ENCODE measurements at regions not wholly inside any gene's neighbourhood (a gene's known extent, or its start where the extent isn't known, plus 50 kb on each side); places are given as distances from the start of the nearest gene placed in this dataset.

DNA sequence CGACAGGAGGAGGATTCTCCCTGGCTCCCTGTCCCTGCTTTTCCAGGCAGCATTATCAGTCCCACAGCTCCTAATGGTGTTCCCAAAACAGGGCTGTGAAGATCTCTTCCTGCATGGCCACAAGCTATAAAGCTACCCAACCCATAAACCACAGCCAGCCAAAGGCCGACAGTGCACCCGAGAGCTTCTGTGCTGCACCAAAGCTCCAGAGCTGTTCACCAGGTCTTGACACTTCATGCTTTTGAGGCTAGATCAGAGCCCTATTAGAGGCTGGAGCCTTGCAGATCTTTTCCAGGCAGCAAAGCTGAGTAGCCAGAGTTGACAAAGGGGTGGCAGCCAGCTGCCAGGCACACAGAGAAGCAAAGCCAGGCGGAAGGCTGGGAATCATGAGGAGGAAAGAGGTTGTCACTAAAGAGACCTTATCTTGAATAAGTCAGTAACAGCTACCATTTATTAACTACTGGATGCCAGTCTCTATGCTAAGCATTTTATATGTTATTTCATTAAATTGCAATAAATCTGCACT, 180.4 kb downstream of the KATNAL1 start:
- DNase-seq = no peak

DNA sequence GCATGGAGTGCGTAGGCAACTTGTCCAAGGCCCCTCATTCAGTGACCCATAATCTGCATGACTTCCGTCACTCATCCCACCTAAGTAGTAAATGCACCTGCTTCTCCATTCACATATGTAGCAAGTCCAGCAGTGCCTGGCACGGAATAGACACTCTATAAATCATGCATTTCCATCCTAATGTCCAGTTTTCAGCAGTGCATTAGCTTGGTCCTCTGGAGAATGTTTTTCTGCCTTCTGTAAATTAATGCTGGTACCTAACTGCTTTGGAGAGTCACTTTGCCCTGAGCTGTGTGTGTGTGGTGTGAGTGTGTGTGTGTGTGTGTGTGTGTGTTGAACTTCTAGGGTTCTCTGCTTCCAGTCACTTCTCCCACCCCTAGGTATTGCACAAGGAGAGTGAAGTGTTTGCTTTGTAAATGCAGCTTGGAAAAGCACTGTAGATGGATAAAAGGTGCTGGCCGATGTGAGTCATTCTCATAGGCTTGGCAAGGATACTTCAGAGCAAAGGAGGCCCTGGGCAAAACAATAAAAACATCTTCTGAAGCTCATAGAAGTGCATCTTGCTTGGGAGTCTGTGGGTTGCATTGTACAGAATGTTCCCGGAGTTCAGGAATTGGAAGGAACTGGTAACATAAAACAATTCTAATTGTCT, 181.8 kb downstream of the KATNAL1 start:
- no peak for DNase-seq

DNA sequence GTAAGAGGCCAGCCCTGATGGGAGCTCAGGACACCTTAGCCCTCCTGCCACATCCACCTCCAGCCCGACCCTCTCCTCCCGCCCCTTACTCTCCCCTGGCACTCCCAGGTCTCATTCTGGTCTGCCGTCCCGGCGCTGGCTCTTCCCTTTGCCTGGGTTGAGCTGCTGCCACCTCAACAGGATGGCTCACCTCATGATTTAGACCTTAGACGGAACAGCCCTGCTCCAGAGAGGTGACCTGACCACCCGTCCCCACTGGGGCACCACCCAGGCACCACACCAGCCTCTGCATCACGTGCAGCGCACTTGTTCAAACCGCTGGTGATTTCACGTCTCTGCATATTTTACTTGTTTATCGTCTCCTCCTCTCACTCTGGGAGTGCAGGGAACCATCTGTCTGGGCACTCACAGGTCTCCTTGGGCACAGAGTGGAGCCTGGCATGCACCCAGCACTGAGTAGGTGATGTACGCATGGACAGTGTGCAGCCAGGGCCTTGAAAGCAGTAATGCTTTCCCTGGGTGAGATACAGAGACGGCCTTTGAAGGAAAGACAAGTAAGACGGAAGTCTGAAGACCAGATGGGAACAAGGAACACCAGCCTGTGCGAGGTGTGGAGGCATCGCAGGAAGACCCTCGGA, 183.1 kb downstream of the KATNAL1 start:
- DNase-seq = no peak

DNA sequence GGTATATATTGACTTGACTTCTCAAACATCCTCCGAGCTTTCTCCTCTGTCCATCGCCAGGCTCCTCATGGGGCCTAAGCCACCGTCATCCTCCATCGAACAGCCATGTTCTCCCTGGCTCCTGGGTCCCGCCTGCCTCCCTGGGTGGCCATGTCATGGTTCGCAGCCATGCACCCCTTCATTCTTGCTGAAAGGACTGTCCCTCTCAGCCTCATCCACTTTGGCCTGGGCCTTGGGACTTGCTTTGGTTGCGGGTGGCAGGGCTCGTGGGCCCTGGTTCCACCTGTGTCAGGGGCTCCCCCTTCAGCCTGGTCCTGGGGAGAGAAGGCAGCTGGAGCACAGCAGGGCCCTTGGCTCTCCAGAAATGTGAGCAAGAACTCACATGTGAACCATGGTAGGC, 183.8 kb downstream of the KATNAL1 start:
- no peak for DNase-seq

DNA sequence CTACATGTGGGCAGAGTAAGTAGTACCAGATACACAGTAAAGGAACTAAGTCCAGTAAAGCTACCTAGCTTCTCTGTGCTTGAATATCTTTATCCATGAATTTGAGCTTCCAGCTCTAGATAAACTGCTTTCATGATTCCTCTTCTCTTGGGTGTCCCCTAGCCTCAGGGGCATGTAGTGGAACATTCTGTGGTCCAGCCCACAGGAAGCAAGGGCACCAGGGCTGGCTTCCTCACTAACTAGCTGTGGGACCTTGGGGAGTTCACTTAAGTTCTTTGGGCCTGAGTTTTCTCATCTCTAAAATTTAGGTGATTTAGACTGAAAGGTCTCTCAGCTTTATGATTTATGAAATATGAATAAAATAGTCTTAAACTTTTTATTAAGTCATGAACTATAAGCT, 185.7 kb downstream of the KATNAL1 start:
- DNase-seq = no peak

DNA sequence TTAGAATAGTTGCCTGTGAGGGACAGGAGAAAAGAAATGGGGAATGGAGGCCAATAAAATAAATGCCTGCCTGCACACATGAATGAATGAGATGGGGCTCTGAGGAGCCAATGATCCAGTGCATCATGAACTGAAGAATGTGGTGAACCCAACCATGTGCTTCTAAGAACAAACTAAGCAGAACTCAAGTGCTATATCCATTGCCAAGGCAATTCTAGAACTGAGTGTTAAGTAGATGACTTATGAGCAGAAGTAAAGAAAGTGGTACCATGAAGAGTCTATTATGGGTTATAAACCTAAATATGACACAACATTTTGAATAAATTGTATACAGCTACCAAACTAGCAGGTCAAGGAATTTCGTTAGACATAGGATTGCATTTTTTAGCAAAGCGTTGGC, 186.1 kb downstream of the KATNAL1 start:
- no peak for DNase-seq

DNA sequence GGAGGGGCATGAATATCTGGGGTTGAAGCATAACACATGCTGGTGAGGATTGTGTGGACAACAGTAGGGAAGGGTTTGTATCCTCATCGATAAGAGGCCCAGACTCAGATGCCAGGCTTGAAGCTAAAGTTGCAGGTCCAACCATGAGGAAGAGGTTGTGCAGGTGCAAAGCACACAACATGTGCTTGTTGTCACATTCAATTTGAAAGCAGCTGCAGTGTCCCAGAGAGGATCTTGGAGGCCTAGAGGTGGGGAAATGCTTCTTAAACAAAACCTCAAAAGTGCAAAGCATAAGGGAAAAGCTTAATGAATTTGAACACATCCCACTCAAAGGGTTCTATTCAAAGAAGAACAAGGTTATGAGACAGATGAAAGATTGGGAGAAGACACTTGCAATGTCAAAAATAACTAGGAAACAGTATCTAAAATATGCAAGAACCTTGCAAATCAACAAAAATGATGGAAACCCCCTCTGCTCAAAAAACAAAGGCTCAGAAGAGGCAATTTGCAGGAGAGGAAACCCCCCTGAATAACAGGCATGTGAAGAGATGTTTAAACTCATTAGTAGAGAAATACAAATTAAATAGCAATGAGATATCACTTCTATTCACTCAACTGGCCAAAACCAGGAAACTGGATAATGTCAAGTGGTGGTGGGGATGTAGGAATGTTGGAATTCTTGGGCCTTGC, 187.1 kb downstream of the KATNAL1 start:
- DNase-seq = no peak

DNA sequence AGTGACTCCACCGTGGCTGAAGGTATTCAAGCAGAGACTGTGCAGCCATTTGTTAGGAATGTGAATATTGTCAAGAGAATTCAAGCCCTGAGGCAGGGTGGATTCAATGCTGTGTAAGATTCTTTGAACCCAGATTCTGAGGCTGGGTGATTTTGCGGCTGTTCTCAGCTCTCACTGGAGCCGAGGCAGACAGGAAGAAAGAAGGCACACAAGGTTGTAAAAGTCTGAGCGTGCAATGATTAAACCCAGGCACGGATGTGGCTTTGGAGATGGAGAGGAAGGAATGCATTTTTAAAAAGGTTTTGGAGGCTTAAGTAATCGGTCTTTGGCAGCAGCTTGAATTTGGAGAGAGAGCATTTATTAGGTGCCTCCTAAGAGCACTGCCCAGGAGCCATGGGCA, 187.9 kb downstream of the KATNAL1 start:
- DNase-seq = no peak

DNA sequence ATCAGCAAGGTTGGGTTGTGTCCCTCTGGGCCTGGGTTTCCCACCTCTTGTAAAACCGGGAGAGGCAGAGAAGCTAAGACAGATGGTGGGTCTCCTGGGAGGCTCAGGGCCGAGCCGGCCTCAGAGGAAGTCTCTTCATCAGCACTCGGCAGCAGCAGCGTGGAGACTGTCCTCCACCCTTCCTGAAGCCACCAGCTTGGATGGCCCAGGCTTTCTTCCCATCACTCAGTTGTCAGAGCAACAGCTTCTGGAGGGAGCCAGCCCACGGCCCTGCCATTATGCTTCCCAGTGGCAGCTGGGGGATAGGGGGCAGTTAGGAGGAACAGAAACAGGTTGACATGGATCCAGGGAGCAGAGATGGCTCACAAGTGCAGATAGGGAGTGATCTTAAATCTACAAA, 191.0 kb downstream of the KATNAL1 start:
- no peak for DNase-seq

DNA sequence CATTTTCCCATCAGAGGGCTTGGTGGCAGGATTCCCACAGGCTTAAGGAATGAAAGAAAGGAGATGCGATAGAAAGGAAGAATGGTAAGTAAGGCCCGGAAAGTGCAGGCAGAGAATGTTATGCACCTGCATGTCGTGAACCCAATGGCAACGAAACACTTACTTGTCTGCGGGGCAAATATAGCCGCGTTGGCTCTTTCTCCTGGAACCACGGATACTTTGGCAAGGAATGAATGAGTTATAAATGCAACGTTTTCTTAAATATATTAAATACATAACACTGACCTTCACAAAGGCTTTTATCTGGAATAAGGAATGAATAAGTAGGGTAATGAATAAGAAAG, 192.1 kb downstream of the KATNAL1 start:
- no peak for DNase-seq

DNA sequence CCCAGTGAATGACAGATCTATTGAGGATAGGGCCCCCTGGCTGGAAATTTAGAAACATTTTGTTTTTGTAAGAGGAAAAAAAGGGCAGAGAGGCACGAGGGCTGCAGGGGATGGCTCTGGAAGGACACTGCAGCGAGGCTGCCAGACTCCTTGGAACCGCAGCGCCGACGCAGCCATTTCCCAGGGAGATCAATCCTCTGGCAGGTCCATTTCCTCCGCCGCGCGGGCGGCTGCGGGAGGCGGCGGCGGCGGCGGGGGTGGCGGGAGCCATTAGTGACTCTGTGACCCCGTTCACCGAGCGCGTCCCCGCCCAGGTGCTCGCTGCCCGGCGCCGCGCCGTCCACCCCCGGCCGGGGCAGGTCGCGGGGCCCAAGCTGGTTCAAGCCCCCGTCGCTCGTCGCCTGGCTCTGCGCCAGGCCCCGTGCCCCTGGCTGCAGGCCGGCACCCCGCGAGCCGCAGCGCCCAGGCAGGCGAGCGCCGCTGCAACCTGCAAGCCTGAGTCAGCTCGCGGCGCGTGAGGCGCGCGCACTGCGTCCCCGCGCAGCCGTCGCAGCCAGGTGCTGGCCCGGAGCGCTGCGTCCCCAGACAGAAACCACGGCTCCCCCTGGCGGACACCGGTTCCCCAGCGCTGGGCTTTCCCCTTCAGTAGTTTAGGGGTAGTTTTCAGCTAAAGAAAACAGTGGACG, 192.6 kb downstream of the KATNAL1 start:
- peak; percentile 84 to 94 (median 91) for DNase-seq

DNA sequence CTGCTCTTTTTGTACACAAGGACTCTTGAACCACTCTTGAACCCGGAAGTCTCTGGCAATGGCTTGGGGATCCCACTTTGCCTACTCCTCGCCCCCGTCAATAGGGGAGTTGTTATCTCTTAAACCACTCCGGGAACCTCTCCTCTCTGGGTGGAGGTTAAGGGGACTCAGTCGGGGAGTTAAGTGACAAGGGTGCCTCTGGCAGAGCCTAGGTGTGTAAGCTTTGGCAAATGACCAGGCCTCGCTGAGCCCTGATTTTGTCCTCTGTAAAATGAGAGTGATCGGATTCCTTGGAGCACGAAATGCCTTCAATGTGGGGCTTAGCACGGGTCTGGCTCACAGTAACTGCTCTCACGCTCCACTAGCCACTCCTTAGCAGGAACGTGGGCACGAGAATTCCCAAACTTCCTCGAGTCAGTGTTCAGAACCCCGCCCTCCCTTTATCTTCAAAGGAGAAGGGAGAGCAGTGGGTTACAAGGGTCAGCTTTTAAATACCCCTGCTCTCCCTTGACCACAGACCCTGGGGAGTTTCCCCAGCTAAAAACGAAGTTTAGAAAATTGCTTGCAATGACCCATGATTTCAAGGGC, 193.3 kb downstream of the KATNAL1 start:
- DNase-seq = no peak

DNA sequence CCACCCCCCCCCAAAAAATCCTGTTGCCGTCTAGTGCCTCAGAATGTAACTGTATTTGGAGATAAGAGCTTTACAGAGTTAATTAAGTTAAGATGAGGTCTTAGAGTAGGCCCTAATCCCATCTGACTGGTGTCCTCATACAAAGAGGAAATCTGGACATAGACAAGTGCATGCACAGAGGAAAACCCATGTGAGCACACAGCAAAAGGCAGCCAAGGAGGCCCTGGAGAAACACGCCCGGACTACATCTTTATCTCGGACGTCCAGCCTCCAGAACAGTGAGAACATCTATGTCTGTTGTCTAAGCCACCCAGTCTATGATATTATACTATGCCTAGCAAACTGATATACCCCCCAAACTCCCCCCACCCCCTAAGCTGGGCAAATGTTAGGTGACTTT, 193.8 kb downstream of the KATNAL1 start:
- DNase-seq = no peak

DNA sequence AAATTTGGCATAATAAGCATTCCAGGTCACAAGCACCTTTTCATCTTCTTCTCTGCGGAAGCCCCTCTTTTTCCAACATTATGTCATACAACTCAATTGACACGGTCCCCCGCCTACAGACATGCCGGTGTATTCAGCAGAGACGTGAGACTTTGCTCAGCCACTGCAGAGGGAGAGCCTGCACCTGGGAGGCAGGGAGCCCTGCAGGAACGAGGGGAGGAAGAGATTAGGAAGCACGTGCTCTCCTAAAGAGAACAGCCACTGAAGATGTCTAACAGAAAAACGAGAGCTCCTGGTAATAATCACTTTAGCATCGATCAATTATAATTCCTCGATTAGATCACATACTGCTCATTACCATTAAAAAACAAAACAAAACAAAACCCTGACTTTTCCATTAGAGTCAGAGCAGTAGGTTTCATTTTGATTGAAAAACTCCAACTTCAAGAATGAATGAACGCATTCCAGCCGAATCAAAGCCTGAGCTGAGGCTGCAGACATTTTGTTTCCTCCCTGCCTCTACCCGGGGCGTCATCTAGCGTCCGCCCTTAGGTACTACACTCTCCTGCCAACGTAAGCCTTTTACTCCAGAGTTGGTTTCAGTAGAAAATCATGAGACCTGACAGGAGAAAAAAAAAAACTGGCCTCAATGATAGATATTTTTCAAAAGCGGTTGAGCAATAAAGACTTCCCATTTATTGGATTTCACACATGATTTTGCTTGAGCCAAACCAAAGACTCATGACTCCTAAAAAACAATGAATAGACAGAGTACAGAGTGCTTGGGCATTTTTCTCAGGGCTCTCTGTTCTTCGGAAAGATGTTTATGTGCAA, 194.5 kb downstream of the KATNAL1 start:
- peak; percentile 42 to 63 (median 58) for DNase-seq

DNA sequence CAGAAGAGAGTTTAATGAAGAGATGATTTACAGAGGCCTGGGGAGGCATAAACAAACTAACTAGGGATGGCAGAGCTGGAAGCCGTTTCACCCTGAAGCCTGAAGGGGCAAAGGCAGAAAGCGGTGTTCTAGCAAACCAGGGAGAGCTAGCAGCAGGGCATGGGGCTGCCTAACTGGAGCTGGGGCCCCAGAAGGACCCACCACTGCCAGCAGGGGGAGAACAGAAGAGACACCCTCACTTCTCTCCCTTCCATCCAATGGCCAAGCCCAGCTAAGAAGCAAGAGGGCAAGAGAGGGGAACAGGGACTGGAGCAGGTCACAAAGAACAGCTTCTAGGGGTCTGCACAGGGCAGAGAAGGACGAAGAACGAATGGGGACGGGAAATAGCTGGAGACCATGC, 195.5 kb downstream of the KATNAL1 start:
- DNase-seq = no peak

DNA sequence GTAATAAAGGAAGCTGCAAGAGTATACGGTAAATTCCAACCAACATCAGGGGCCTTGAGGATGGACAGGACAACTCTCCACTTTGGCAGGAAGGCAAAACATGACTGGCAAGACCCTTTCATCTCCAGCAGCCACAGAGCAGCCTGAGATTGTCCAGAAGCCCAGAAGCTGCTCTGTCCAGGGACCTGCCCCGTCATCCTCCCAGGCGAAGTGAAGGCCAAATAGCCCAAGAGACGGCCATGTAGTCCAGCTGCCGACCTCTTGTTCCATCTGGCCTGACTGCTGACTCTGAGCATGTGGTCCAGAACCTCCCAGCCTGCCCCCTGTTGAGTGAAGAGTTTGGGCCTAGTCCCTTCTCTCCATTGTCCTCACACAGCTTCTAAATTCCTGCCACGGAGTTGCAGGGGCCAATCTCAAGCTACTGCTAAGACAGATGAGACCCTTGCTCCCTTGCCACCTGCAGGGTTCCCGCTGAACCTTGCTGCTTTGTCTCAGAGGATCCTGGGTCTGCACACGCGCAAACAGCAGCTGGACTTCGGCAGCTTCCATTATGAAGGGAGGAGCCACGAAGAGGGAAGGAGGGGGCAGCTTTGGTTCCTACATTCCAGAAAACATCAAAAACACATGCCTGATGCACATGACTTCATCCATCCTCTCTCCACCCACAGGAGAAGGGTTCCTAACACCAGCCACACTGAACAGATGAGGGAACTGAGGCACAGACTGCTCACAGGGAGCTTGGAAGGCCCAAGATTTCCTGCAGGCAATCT, 196.9 kb downstream of the KATNAL1 start:
- no peak for DNase-seq

DNA sequence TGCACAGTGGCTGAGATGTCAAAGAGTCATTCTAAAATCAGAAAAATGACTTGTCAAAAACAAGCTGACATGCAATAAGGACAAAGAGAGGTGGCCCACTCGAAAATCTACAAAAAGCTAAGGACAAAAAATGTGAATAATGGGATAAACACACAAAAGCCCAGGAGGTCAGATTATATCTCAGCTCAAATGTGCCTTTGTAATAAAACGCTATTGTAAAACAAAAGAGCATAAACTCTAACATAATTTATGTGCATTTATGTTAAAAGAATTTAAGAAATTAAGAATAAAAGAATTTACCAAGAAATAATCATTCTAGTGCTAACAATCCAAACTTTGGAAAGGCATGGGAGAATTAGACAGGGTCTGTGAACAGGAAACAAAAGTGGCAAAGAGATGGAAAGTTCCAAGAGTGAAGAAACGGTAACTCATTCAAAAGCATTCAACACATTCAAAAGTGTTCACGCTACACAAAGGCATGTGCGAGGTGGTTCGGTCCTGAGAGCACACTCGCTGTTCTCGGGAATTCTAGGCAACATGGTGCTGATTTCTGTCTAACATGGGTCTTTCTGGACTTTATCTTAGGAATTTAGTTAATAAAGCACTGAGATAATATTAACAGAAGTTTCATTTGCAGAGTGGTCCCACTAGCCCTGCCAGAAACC, 197.7 kb downstream of the KATNAL1 start:
- no peak for DNase-seq

DNA sequence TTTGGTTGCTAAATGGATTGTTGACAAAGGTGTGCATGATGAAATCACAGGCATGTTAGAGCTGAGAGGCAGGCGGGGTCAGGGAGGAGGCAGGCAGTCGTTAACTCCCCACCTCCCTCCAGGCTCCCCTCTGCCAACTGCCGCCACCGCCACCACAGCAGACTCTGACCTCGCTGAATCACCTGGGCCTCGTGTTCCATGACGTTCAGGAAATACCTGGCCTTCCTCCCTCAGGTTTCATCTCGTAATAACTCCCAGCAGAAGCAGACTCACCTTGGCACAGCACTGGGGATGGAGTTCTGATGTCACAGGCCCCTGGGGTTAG, 198.5 kb downstream of the KATNAL1 start:
- DNase-seq = no peak

DNA sequence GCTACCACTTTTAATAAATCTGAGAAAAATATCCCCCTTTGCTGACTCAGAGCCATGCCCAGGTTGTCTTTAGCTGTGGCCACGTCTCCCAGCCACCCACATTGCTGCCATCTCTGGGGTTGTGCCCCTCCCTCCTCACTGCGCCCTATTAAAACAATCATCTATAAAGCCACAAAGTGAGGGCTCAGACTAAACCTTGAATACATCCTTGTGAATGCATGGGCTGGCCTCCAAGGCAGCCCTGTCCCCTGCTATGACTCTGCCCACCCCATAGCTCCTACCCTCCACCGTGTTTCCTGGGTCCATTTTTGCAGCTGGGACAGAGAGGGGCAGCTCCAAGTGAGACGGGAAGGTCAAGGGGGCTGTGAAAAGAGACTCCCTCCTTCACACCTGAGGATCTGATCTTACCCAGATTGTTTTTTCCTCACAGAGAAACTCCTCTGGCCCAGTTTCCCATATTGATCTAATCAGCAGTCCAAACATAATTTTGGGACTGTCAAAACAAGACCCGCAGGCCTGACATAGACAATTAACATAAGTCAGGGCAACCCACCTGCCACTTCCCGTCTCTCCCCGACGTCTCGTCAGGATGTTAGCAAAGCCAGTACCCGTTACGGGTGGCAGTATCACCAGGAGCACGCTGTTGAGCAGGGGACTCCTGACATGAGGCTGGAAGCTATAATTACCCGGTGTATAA, 199.0 kb downstream of the KATNAL1 start:
- no peak for DNase-seq

DNA sequence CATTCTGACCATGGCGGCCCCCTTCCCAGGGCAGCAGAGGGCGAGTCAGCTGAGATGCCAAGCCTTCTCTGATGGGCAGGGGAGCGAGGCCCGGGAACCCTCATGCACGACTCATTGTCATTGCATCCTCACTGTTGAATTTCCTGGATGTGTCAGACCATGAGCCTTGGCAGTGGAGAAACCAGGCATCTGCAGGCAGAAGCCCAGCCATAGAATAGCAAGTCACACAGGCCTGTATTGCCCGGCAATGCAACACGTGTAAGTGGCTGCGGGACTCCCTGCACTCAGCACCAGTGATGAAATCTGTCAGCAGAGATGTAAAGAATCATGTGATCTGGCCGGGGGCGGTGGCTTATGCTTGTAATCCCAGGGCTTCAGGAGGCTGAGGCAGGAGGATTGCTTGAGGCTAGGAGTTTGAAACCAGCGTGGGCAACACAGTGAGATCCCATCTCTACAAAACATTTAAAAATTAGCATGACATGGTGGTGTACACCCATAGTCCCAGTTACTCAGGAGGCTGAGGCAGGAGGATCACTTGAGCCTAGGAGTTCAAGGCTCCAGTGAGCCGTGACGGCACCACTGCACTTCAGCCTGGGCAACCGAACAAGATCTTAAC, 199.7 kb downstream of the KATNAL1 start:
- no peak for DNase-seq
